ENCODE measurements at regions not wholly inside any gene's neighbourhood (a gene's known extent, or its start where the extent isn't known, plus 50 kb on each side); places are given as distances from the start of the nearest gene placed in this dataset.

DNA sequence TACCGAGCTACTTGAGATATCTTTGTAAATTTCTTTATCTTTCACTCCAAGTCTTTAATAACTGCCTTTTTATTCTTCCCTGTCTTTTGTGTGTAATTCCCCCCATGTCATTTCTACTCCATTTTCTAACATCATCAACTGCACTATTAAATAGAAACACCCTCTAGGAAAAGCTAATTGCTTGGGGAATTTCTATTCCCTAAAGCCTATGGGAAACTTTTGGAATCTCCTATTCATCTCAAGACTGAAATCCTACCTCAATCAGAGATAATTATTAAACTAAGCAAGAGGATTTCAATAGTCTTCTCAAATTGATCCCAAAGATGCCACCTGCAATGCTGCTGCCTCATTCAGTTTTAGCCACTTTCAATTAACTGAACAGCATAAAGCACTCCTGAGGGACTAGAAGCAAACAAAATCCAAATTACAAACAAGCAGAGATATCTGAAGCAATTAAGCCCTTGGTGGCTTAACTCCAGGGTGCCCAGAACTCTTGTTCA, 598.7 kb downstream of the IGSF11 start:
- TF ChIP-seq, protein P1, sequence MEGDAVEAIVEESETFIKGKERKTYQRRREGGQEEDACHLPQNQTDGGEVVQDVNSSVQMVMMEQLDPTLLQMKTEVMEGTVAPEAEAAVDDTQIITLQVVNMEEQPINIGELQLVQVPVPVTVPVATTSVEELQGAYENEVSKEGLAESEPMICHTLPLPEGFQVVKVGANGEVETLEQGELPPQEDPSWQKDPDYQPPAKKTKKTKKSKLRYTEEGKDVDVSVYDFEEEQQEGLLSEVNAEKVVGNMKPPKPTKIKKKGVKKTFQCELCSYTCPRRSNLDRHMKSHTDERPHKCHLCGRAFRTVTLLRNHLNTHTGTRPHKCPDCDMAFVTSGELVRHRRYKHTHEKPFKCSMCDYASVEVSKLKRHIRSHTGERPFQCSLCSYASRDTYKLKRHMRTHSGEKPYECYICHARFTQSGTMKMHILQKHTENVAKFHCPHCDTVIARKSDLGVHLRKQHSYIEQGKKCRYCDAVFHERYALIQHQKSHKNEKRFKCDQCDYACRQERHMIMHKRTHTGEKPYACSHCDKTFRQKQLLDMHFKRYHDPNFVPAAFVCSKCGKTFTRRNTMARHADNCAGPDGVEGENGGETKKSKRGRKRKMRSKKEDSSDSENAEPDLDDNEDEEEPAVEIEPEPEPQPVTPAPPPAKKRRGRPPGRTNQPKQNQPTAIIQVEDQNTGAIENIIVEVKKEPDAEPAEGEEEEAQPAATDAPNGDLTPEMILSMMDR (IDR thresholded peaks at IDR 0.05 in 4 of 5, conservative IDR thresholded peaks at IDR 0.05 in 1 of 5) = no peak
- TF ChIP-seq POLR2A (IDR thresholded peaks at IDR 0.05) = no peak

Data from gastrocnemius medialis (tissue), 4 donors.